ENCODE measurements at regions not wholly inside any gene's neighbourhood (a gene's known extent, or its start where the extent isn't known, plus 50 kb on each side); places are given as distances from the start of the nearest gene placed in this dataset.
"Not testable (repeated sequence)": the region's sequence is repeated elsewhere in the genome, so short reads cannot be mapped to it uniquely, and the experiment has no call there.

GRCh38 chr21:15285556-15285955 lies 220.8 kb upstream of the NRIP1 start:
- in situ Hi-C loops (cut with HindIII; ENCODE audit: low pct_ligation_motif_present, low pct_unique_long_range_greater_than_20kb, low sequenced_read_pairs) = no loop called here
- no peak for DNase-seq

GRCh38 chr21:15289246-15289645 lies 224.4 kb upstream of the NRIP1 start:
- DNase-seq = no peak
- in situ Hi-C loops (cut with HindIII; ENCODE audit: low pct_ligation_motif_present, low pct_unique_long_range_greater_than_20kb, low sequenced_read_pairs) = no loop called here

- in situ Hi-C loops (cut with HindIII; ENCODE audit: low pct_ligation_motif_present, low pct_unique_long_range_greater_than_20kb, low sequenced_read_pairs) = no loop called here
- no peak for DNase-seq
These were observed 225.4 kb upstream of the NRIP1 start for GRCh38 chr21:15289896-15290841.

GRCh38 chr21:15291621-15292266 lies 226.9 kb upstream of the NRIP1 start:
- DNase-seq = no peak
- in situ Hi-C loops (cut with HindIII; ENCODE audit: low pct_ligation_motif_present, low pct_unique_long_range_greater_than_20kb, low sequenced_read_pairs) = no loop called here

- in situ Hi-C loops (cut with HindIII; ENCODE audit: low pct_ligation_motif_present, low pct_unique_long_range_greater_than_20kb, low sequenced_read_pairs) = no loop called here
- peak; percentile 68 for DNase-seq
These were observed 228.4 kb upstream of the NRIP1 start for GRCh38 chr21:15293240-15293639.

GRCh38 chr21:15295875-15296274 lies 231.1 kb upstream of the NRIP1 start:
- no peak for DNase-seq
- in situ Hi-C loops (cut with HindIII; ENCODE audit: low pct_ligation_motif_present, low pct_unique_long_range_greater_than_20kb, low sequenced_read_pairs) = no loop called here

GRCh38 chr21:15297824-15298223 lies 233.0 kb upstream of the NRIP1 start:
- in situ Hi-C loops (cut with HindIII; ENCODE audit: low pct_ligation_motif_present, low pct_unique_long_range_greater_than_20kb, low sequenced_read_pairs) = no loop called here
- DNase-seq = no peak

GRCh38 chr21:15298306-15298705 lies 233.5 kb upstream of the NRIP1 start:
- in situ Hi-C loops (cut with HindIII; ENCODE audit: low pct_ligation_motif_present, low pct_unique_long_range_greater_than_20kb, low sequenced_read_pairs) = no loop called here
- DNase-seq = no peak

GRCh38 chr21:15298755-15299154 lies 234.0 kb upstream of the NRIP1 start:
- DNase-seq; in situ Hi-C loops (cut with HindIII; ENCODE audit: low pct_ligation_motif_present, low pct_unique_long_range_greater_than_20kb, low sequenced_read_pairs): not testable (repeated sequence)

- in situ Hi-C loops (cut with HindIII; ENCODE audit: low pct_ligation_motif_present, low pct_unique_long_range_greater_than_20kb, low sequenced_read_pairs) = no loop called here
- no peak for DNase-seq
These were observed 235.3 kb upstream of the NRIP1 start for GRCh38 chr21:15300131-15300530.

GRCh38 chr21:15301014-15301413 lies 236.2 kb upstream of the NRIP1 start:
- DNase-seq = no peak
- in situ Hi-C loops (cut with HindIII; ENCODE audit: low pct_ligation_motif_present, low pct_unique_long_range_greater_than_20kb, low sequenced_read_pairs) = no loop called here

- in situ Hi-C loops (cut with HindIII; ENCODE audit: low pct_ligation_motif_present, low pct_unique_long_range_greater_than_20kb, low sequenced_read_pairs) = no loop called here
These were observed 236.9 kb upstream of the NRIP1 start for GRCh38 chr21:15301736-15302135.

GRCh38 chr21:15306271-15306670 lies 241.5 kb upstream of the NRIP1 start:
- no peak for DNase-seq
- in situ Hi-C loops (cut with HindIII; ENCODE audit: low pct_ligation_motif_present, low pct_unique_long_range_greater_than_20kb, low sequenced_read_pairs) = no loop called here

More at GRCh38 chr21:15301736-15302135, 236.9 kb upstream of the NRIP1 start:
- no peak for DNase-seq

GRCh38 chr21:15308333-15308732 lies 243.5 kb upstream of the NRIP1 start:
- in situ Hi-C loops (cut with HindIII; ENCODE audit: low pct_ligation_motif_present, low pct_unique_long_range_greater_than_20kb, low sequenced_read_pairs) = no loop called here
- DNase-seq = no peak

- in situ Hi-C loops (cut with HindIII; ENCODE audit: low pct_ligation_motif_present, low pct_unique_long_range_greater_than_20kb, low sequenced_read_pairs) = no loop called here
- no peak for DNase-seq
These were observed 244.3 kb upstream of the NRIP1 start for GRCh38 chr21:15309022-15309590.

- in situ Hi-C loops (cut with HindIII; ENCODE audit: low pct_ligation_motif_present, low pct_unique_long_range_greater_than_20kb, low sequenced_read_pairs) = no loop called here
- DNase-seq = no peak
These were observed 244.9 kb upstream of the NRIP1 start for GRCh38 chr21:15309721-15310120.

GRCh38 chr21:15311510-15311909 lies 246.7 kb upstream of the NRIP1 start:
- DNase-seq = no peak
- in situ Hi-C loops (cut with HindIII; ENCODE audit: low pct_ligation_motif_present, low pct_unique_long_range_greater_than_20kb, low sequenced_read_pairs) = no loop called here

- DNase-seq; in situ Hi-C loops (cut with HindIII; ENCODE audit: low pct_ligation_motif_present, low pct_unique_long_range_greater_than_20kb, low sequenced_read_pairs): not testable (repeated sequence)
These were observed 252.2 kb upstream of the NRIP1 start for GRCh38 chr21:15317034-15317433.

GRCh38 chr21:15319727-15320126 lies 254.9 kb upstream of the NRIP1 start:
- DNase-seq = no peak
- in situ Hi-C loops (cut with HindIII; ENCODE audit: low pct_ligation_motif_present, low pct_unique_long_range_greater_than_20kb, low sequenced_read_pairs) = no loop called here

Measured in ACHN (cell line).